Mammary epithelial cell (primary cell): ENCODE measurements at regions not wholly inside any gene's neighbourhood (a gene's known extent, or its start where the extent isn't known, plus 50 kb on each side); places are given as distances from the start of the nearest gene placed in this dataset.

Experiments used
- CTCF ChIP-seq, 2 donors: IDR thresholded peaks in 1 of 2; conservative IDR thresholded peaks in 1 of 2; 2 replicates each; pipeline ENCODE4 v1.5.1; 2011 to 2012; ENCODE audit warnings: inconsistent platforms in 2 of 2, low read length in 2 of 2, mild to moderate bottlenecking in 2 of 2, control low read depth in 1 of 2, low read depth in 1 of 2; ENCODE audit not compliant: insufficient read depth in 1 of 2; ENCODE audit errors: extremely low read depth in 1 of 2
- EZH2 ChIP-seq: IDR thresholded peaks from 2 replicates; pipeline ENCODE4 v1.6.1; 2012; ENCODE audit warnings: low read length, inconsistent platforms, borderline replicate concordance

GRCh38 chrX:144918936-144919335, 328.4 kb upstream of the SPANXN1 start:
- TF ChIP-seq CTCF (conservative IDR thresholded peaks at IDR 0.05 in 1 of 2, IDR thresholded peaks at IDR 0.05 in 1 of 2; ENCODE audit: extremely low read depth in 1 of 2, insufficient read depth in 1 of 2, low read depth in 1 of 2, low read length in 2 of 2), result no peak
- no peak for TF ChIP-seq EZH2
